Trophoblast cell (in vitro differentiated cells and primary cell): ENCODE measurements at regions not wholly inside any gene's neighbourhood (a gene's known extent, or its start where the extent isn't known, plus 50 kb on each side); places are given as distances from the start of the nearest gene placed in this dataset.

Source experiments
- DNase-seq, 2 donors: peaks; one replicate each; pipeline ENCODE4 v3.0.0-alpha.2; 2016
- H2AFZ ChIP-seq: 2 replicates; pipeline ENCODE4 v1.6.1; 2013; ENCODE audit warnings: low read length, moderate library complexity, mild to moderate bottlenecking; ENCODE audit not compliant: insufficient read depth, poor library complexity
- H2AK5ac ChIP-seq: 2 replicates; pipeline ENCODE4 v1.6.1; 2013; ENCODE audit warnings: mild to moderate bottlenecking, low read length
- H2BK120ac ChIP-seq: 2 replicates; pipeline ENCODE4 v1.6.1; 2013; ENCODE audit warnings: low read length, mild to moderate bottlenecking, moderate library complexity; ENCODE audit not compliant: insufficient read depth, poor library complexity
- H2BK12ac ChIP-seq: 2 replicates; pipeline ENCODE4 v1.6.1; 2013; ENCODE audit warnings: mild to moderate bottlenecking, low read length, moderate library complexity
- H2BK5ac ChIP-seq: 2 replicates; pipeline ENCODE4 v1.6.1; 2013; ENCODE audit warnings: low read length, low read depth, moderate library complexity, mild to moderate bottlenecking; ENCODE audit not compliant: poor library complexity
- H3K14ac ChIP-seq: 2 replicates; pipeline ENCODE4 v1.6.1; 2013; ENCODE audit warnings: mild to moderate bottlenecking, low read length
- H3K18ac ChIP-seq: 2 replicates; pipeline ENCODE4 v1.6.1; 2013; ENCODE audit warnings: mild to moderate bottlenecking, low read length
- H3K23ac ChIP-seq: 2 replicates; pipeline ENCODE4 v1.6.1; 2013; ENCODE audit warnings: low read length
- H3K27ac ChIP-seq: 2 replicates; pipeline ENCODE4 v1.5.1; 2013; ENCODE audit warnings: low read depth, mild to moderate bottlenecking, inconsistent platforms, low read length, moderate library complexity
- H3K27me3 ChIP-seq: 2 replicates; pipeline ENCODE4 v1.6.1; 2013; ENCODE audit warnings: inconsistent platforms, mild to moderate bottlenecking, low read length, moderate library complexity; ENCODE audit not compliant: insufficient read depth
- H3K36me3 ChIP-seq, 2 experiments: 1 replicate in 1 of 2; 2 replicates in 1 of 2; pipeline ENCODE4 v1.6.1; 2013; ENCODE audit warnings: low read length in 2 of 2, mild to moderate bottlenecking in 2 of 2, moderate library complexity in 1 of 2; ENCODE audit not compliant: insufficient read depth in 2 of 2, control insufficient read depth in 1 of 2
- H3K4ac ChIP-seq: 2 replicates; pipeline ENCODE4 v1.6.1; 2013; ENCODE audit warnings: low read depth, mild to moderate bottlenecking, low read length, moderate library complexity
- H3K4me1 ChIP-seq, 2 experiments: 1 replicate in 1 of 2; 2 replicates in 1 of 2; pipeline ENCODE4 v1.6.1; 2013; ENCODE audit warnings: low read length in 2 of 2, mild to moderate bottlenecking in 2 of 2, moderate library complexity in 1 of 2; ENCODE audit not compliant: insufficient read depth in 2 of 2, control insufficient read depth in 1 of 2
- H3K4me2 ChIP-seq: 2 replicates; pipeline ENCODE4 v1.6.1; 2013; ENCODE audit warnings: inconsistent platforms, mild to moderate bottlenecking, low read length, moderate library complexity
- H3K4me3 ChIP-seq: 2 replicates; pipeline ENCODE4 v1.5.1; 2013; ENCODE audit warnings: mild to moderate bottlenecking, low read depth, low read length, inconsistent platforms
- H3K79me1 ChIP-seq: one replicate; pipeline ENCODE4 v1.6.1; 2013; ENCODE audit warnings: low read length
- H3K79me2 ChIP-seq: 2 replicates; pipeline ENCODE4 v1.6.1; 2013; ENCODE audit warnings: low read length, mild to moderate bottlenecking; ENCODE audit not compliant: control insufficient read depth, insufficient read depth, poor library complexity
- H3K9ac ChIP-seq: 2 replicates; pipeline ENCODE4 v1.6.1; 2013; ENCODE audit warnings: mild to moderate bottlenecking, low read length
- H3K9me3 ChIP-seq: 2 replicates; pipeline ENCODE4 v1.6.1; 2013; ENCODE audit warnings: low read depth, mild to moderate bottlenecking, control low read depth, inconsistent platforms, low read length; ENCODE audit not compliant: insufficient read depth
- H4K12ac ChIP-seq: 2 replicates; pipeline ENCODE4 v1.6.1; 2013; ENCODE audit warnings: low read depth, mild to moderate bottlenecking, low read length, moderate library complexity
- H4K8ac ChIP-seq: 2 replicates; pipeline ENCODE4 v1.6.1; 2013; ENCODE audit warnings: low read depth, mild to moderate bottlenecking, low read length, moderate library complexity
- H4K91ac ChIP-seq: one replicate; pipeline ENCODE4 v1.6.1; 2013; ENCODE audit warnings: low read depth, mild to moderate bottlenecking, low read length, moderate library complexity
- WGBS: extraction: QIAGEN DNeasy Blood & Tissue Kit; methylation state at CpG from one replicate; pipeline ENCODE4 v1.1.7; 2013; ENCODE audit warnings: missing lambda C conversion rate; ENCODE audit not compliant: insufficient read length, insufficient coverage; ENCODE audit errors: extremely low coverage; 5-methylcytosine and 5-hydroxymethylcytosine counted together

DNA sequence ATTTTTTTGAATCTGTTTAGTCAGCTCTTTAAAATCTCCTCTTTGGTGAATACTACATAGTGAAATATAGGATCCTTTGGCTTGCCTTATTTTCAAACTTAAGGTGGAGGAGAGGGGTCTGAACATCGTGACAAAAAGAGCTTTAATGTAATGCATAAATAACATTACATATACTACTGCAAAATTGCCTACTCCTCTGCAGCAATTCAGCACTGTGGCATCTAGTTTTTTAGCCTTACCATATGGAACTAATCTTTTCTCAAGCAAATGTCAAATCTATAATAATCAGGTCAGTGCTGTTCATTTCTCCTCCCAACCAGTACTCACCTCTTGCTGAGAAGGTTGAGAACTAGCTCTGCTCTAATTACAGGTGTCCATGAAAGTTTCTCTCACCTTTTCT, 394.0 kb upstream of the CDIN1 start:
- no peak overlapping the region for H2BK5ac ChIP-seq
- H4K12ac ChIP-seq: no peak overlapping the region
- H3K27me3 ChIP-seq: no peaks in the 10 kb centered on the region
- H3K18ac ChIP-seq: no peak overlapping the region
- H3K4ac ChIP-seq: no peak overlapping the region
- no peak overlapping the region for H2BK12ac ChIP-seq
- H3K23ac ChIP-seq: no peak overlapping the region
- DNase-seq: no peak
- no peaks in the 10 kb centered on the region for H3K79me1 ChIP-seq
- no peaks in the 10 kb centered on the region for H3K9me3 ChIP-seq
- H2AK5ac ChIP-seq: no peak overlapping the region
- no peak overlapping the region for H3K4me3 ChIP-seq
- H3K27ac ChIP-seq: no peak overlapping the region
- no peak overlapping the region for H2AFZ ChIP-seq
- H4K91ac ChIP-seq: no peak overlapping the region
- no peak overlapping the region for H2BK120ac ChIP-seq
- H3K4me2 ChIP-seq: no peak overlapping the region
- H3K79me2 ChIP-seq: no peaks in the 10 kb centered on the region
- no peaks in the 10 kb centered on the region for H3K36me3 ChIP-seq
- H3K4me1 ChIP-seq: no peaks in the 10 kb centered on the region
- H3K14ac ChIP-seq: no peak overlapping the region
- H4K8ac ChIP-seq: no peak overlapping the region
- no CpG with 5 or more reads among the region's 1 CpG for WGBS
- no peak overlapping the region for H3K9ac ChIP-seq

DNA sequence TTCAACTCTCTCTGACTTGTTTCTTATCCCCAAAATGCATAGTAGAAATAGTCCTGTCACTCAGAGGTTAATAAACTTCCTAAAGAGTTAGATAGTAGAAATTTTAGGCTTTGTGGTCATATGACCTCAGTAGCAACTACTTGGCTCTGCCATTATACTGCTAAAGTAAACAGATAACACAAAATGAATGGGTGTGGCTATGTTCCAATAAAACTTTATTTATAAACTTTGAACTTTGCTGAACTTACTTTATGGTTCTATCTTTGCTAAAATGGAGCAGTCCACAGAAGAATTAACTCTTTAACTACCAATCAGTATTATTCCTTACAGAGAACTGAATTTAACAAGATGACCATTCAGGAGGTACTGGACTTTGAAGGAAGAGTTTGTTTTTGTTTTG, 393.6 kb upstream of the CDIN1 start:
- H3K14ac ChIP-seq: no peak overlapping the region

DNA sequence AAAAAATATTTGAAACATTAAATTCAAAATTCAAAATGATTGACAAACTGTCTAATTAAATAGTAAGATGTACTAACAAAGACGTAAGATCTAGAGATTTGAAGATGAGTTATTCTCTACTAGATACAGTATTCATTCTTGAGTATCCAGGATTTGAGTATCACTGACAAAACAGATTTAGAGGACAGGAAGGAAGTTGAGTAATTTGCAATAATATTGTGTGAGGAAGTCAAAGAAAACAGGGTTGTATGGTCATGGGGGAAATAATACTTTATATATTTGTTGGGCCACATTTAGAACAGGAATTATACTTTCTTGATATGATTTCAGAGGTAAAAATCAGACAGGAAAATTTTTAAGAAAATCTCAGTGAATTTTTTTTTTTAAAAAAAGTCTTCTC, 393.1 kb upstream of the CDIN1 start:
- Histone ChIP-seq H3K4me2 (no peak overlapping the region), H2AK5ac (no peak overlapping the region), H3K79me2 (no peaks in the 10 kb centered on the region), H3K14ac (no peak overlapping the region), H4K8ac (no peak overlapping the region), H3K4ac (no peak overlapping the region), H3K9ac (no peak overlapping the region), H3K27ac (no peak overlapping the region), H3K4me3 (no peak overlapping the region), H4K12ac (no peak overlapping the region), H3K36me3 (no peaks in the 10 kb centered on the region), H3K18ac (no peak overlapping the region), H4K91ac (no peak overlapping the region), H3K9me3 (no peaks in the 10 kb centered on the region), H3K79me1 (no peaks in the 10 kb centered on the region), H3K27me3 (no peaks in the 10 kb centered on the region), H2AFZ (no peak overlapping the region), H2BK5ac (no peak overlapping the region), H3K23ac (no peak overlapping the region), H2BK120ac (no peak overlapping the region), H3K4me1 (no peaks in the 10 kb centered on the region), H2BK12ac (no peak overlapping the region)
- no peak for DNase-seq
- WGBS: no CpG with 5 or more reads among the region's 1 CpG

More for the DNA sequence above, 393.6 kb upstream of the CDIN1 start:
- no peak overlapping the region for H3K18ac ChIP-seq
- H4K8ac ChIP-seq: no peak overlapping the region
- no peak overlapping the region for H3K4me2 ChIP-seq
- no peaks in the 10 kb centered on the region for H3K9me3 ChIP-seq
- no peak overlapping the region for H3K4me3 ChIP-seq
- H3K36me3 ChIP-seq: no peaks in the 10 kb centered on the region
- no peak overlapping the region for H4K91ac ChIP-seq
- no peak overlapping the region for H3K23ac ChIP-seq
- H3K9ac ChIP-seq: no peak overlapping the region
- no peaks in the 10 kb centered on the region for H3K79me2 ChIP-seq
- H3K27ac ChIP-seq: no peak overlapping the region
- no peak overlapping the region for H4K12ac ChIP-seq
- no peak overlapping the region for H2BK12ac ChIP-seq
- H2AFZ ChIP-seq: no peak overlapping the region
- no peaks in the 10 kb centered on the region for H3K79me1 ChIP-seq
- no peak overlapping the region for H2BK5ac ChIP-seq
- DNase-seq: no peak
- no peak overlapping the region for H2BK120ac ChIP-seq
- no peak overlapping the region for H2AK5ac ChIP-seq
- no peaks in the 10 kb centered on the region for H3K27me3 ChIP-seq
- no peaks in the 10 kb centered on the region for H3K4me1 ChIP-seq
- no peak overlapping the region for H3K4ac ChIP-seq

GRCh38 chr15:36191459-36191858, 388.0 kb upstream of the CDIN1 start:
- Histone ChIP-seq H3K23ac (no peak overlapping the region), H2BK5ac (no peak overlapping the region), H3K4me2 (no peak overlapping the region)

More at GRCh38 chr15:36191459-36191858, 388.0 kb upstream of the CDIN1 start:
- Histone ChIP-seq H3K27ac (no peak overlapping the region), H3K4me3 (no peak overlapping the region), H4K8ac (no peak overlapping the region), H2BK120ac (no peak overlapping the region), H4K12ac (no peak overlapping the region), H3K27me3 (no peaks in the 10 kb centered on the region), H3K4me1 (no peaks in the 10 kb centered on the region), H3K36me3 (no peaks in the 10 kb centered on the region), H3K9ac (no peak overlapping the region), H2AFZ (no peak overlapping the region), H2BK12ac (no peak overlapping the region), H3K79me2 (no peaks in the 10 kb centered on the region), H3K79me1 (no peaks in the 10 kb centered on the region), H4K91ac (no peak overlapping the region), H3K14ac (no peak overlapping the region), H3K9me3 (no peaks in the 10 kb centered on the region), H2AK5ac (no peak overlapping the region), H3K4ac (no peak overlapping the region), H3K18ac (no peak overlapping the region)
- no peak for DNase-seq
